AG04449 (cell line): ENCODE measurements at regions not wholly inside any gene's neighbourhood (a gene's known extent, or its start where the extent isn't known, plus 50 kb on each side); places are given as distances from the start of the nearest gene placed in this dataset.

Source experiments
- CTCF ChIA-PET: fragments of 350-600 bp; formaldehyde crosslinking; extraction: SDS; loops from one replicate; lab custom pipeline; 2021; ENCODE audit warnings: antibody characterized with exemption; lab: Yijun Ruan, JAX
- POLR2A ChIA-PET: fragments of 400-600, 350-600 bp; formaldehyde crosslinking; extraction: SDS; loops from one replicate; lab custom pipeline; 2020; ENCODE audit warnings: antibody characterized with exemption, inconsistent platforms; lab: Yijun Ruan, JAX
- DNase-seq: peaks from one replicate; pipeline ENCODE4 v3.0.0-alpha.2; 2010; ENCODE audit warnings: low read depth, low spot score
- H3K4me3 ChIP-seq: 2 replicates; pipeline ENCODE4 v1.5.1; 2011; ENCODE audit warnings: low read depth, mild to moderate bottlenecking, control low read depth, low read length
- CTCF ChIP-seq: IDR thresholded peaks from one replicate; pipeline ENCODE4 v1.5.1; 2011; ENCODE audit warnings: mild to moderate bottlenecking, moderate library complexity, low read length, control low read depth, inconsistent platforms; ENCODE audit not compliant: insufficient read depth; ENCODE audit errors: missing control alignments

GRCh38 chr12:89817501-89818226, 109.0 kb upstream of the ATP2B1 start:
- TF ChIP-seq CTCF: no peak
- CTCF ChIA-PET: interaction anchor here (0.9 to 1.5 kb wide), 2 partner anchors 169 to 285 kb away, joined by 3 to 4 read pairs; no protein-coding TSS in a partner anchor
- POLR2A ChIA-PET: no interaction called here
- DNase-seq: no peak
- H3K4me3 ChIP-seq: no peak overlapping the region

- H3K4me3 ChIP-seq: no peak overlapping the region
- CTCF ChIA-PET: no interaction called here
- no peak for DNase-seq
- no peak for TF ChIP-seq CTCF
- POLR2A ChIA-PET: no interaction called here
Observed at GRCh38 chr12:89815225-89815624, 106.6 kb upstream of the ATP2B1 start.

- DNase-seq: no peak
- no peak overlapping the region for H3K4me3 ChIP-seq
- no peak for TF ChIP-seq CTCF
- CTCF ChIA-PET: no interaction called here
- POLR2A ChIA-PET: no interaction called here
Observed at GRCh38 chr12:89803412-89803811, 94.8 kb upstream of the ATP2B1 start.

GRCh38 chr12:89801284-89801683, 92.6 kb upstream of the ATP2B1 start:
- POLR2A ChIA-PET: no interaction called here
- CTCF ChIA-PET: no interaction called here
- H3K4me3 ChIP-seq: no peak overlapping the region
- no peak for DNase-seq
- TF ChIP-seq CTCF: no peak

GRCh38 chr12:89800435-89800834, 91.8 kb upstream of the ATP2B1 start:
- ChIA-PET CTCF (no interaction called here), POLR2A (interaction anchor here (1.6 kb wide), 1 partner anchor 91 kb away, joined by 3 read pairs; the partner anchor contains the start of gene ATP2B1)
- no peak for DNase-seq
- TF ChIP-seq CTCF: no peak
- H3K4me3 ChIP-seq: no peak overlapping the region

GRCh38 chr12:89799316-89799715, 90.7 kb upstream of the ATP2B1 start:
- ChIA-PET CTCF (no interaction called here), POLR2A (interaction anchor here (1.6 kb wide), 1 partner anchor 90 kb away, joined by 3 read pairs; the partner anchor contains the start of gene ATP2B1)
- no peak for DNase-seq
- H3K4me3 ChIP-seq: no peak overlapping the region
- TF ChIP-seq CTCF: no peak
